Suprapubic skin (tissue), 3 donors: ENCODE measurements at regions not wholly inside any gene's neighbourhood (a gene's known extent, or its start where the extent isn't known, plus 50 kb on each side); places are given as distances from the start of the nearest gene placed in this dataset.

Source experiments
- CTCF ChIP-seq, 2 donors: fragments of 200-600 bp in 1 of 2; fragments of 450-650 bp in 1 of 2; sonication (generic) in 1 of 2; IDR thresholded peaks; one replicate each; pipeline ENCODE4 v1.5.1; 2016 to 2019; ENCODE audit warnings: antibody characterized with exemption in 2 of 2, mild to moderate bottlenecking in 1 of 2, moderate library complexity in 1 of 2
- POLR2A ChIP-seq, 2 donors: fragments of 450-650 bp; IDR thresholded peaks; one replicate each; pipeline ENCODE4 v1.6.1; 2017; ENCODE audit warnings: antibody characterized with exemption in 2 of 2, mild to moderate bottlenecking in 2 of 2, moderate library complexity in 2 of 2

DNA sequence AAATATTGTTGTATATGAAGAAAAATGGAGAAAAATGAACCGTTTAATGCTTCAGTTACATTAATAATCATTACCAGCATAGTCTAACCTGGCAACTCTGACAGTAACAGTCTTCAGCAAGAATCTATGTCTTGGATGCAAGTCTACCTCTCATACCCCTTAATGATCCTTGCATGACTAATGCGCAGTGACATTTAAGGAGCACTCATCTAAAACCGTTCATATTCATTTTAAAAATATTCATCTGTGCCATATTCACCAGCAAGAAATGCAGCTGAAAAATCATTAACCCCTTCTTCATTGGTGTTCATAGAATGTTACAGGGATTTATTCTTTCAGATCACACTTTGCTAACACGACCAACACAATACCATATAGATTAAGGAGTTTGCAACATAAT is 227.2 kb upstream of the ASCC3 start:
- TF ChIP-seq POLR2A (IDR thresholded peaks at IDR 0.05) (no peak), CTCF (IDR thresholded peaks at IDR 0.05) (no peak)
